ENCODE measurements at regions not wholly inside any gene's neighbourhood (a gene's known extent, or its start where the extent isn't known, plus 50 kb on each side); places are given as distances from the start of the nearest gene placed in this dataset.

- TF ChIP-seq GATA3 (IDR thresholded peaks at IDR 0.05; ENCODE audit: low read depth, low read length), result no peak
- no peak for TF ChIP-seq GATA2 (IDR thresholded peaks at IDR 0.05; ENCODE audit: low read depth, low read length)
Observed at GRCh38 chr1:30249446-30250337, 473.7 kb downstream of the MATN1 start.

Measured in SH-SY5Y (cell line).